Lower lobe of right lung (tissue), 2 donors: ENCODE measurements at regions not wholly inside any gene's neighbourhood (a gene's known extent, or its start where the extent isn't known, plus 50 kb on each side); places are given as distances from the start of the nearest gene placed in this dataset.

Experiments
- ATAC-seq, 2 donors: fragments of 200-7000 bp; cut with Tn5 transposase; one replicate each; pipeline ENCODE4 v1.9.1; 2020 to 2022; ENCODE audit warnings: mild to moderate bottlenecking in 2 of 2, moderate library complexity in 2 of 2
- DNase-seq: peaks from one replicate; pipeline ENCODE4 v3.0.0-alpha.2; 2020
- H3K27ac ChIP-seq: fragments of 200-600 bp; one replicate; pipeline ENCODE4 v1.8.0; 2022
- H3K27me3 ChIP-seq: fragments of 200-600 bp; one replicate; pipeline ENCODE4 v1.8.0; 2022; ENCODE audit warnings: low read depth
- H3K36me3 ChIP-seq: fragments of 200-600 bp; one replicate; pipeline ENCODE4 v1.8.0; 2022; ENCODE audit warnings: mild to moderate bottlenecking
- H3K4me1 ChIP-seq: fragments of 200-600 bp; one replicate; pipeline ENCODE4 v1.8.0; 2022
- H3K4me3 ChIP-seq: fragments of 200-600 bp; one replicate; pipeline ENCODE4 v1.8.0; 2022; ENCODE audit warnings: mild to moderate bottlenecking
- H3K9me3 ChIP-seq: fragments of 200-600 bp; one replicate; pipeline ENCODE4 v1.8.0; 2022
- intact Hi-C: fragments of 100-400 bp; cut with DNase I; formaldehyde crosslinking; loops from one replicate; pipeline ENCODE4 v1.11.0; 2022
- TF ChIP-seq, protein P1 (sequence below): fragments of 200-600 bp; IDR thresholded peaks from one replicate; pipeline ENCODE4 v1.8.0; 2022; ENCODE audit warnings: antibody characterized with exemption, mild to moderate bottlenecking
- donor health status: DM: no; HTN: yes; CAD: no; lungs with severe emphysema.

DNA sequence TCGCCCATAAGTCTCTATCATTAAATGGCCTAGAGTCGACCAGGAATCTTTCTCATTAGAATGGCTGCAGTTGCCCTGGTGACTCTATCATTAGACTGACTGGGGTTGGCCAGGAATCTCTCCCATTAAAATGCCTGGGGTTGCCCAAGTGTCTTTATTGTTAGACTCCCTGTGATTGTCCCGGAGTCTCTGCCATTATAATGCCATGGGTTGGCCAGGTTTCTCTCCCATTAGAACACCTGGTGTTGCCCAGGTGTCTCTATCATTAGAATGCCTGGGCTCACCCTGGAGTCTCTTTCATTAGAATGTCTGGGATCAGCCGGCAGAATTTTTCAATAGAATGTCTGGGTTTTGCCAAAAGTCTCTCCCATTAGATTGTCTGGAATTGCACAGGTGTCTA is 1459.3 kb downstream of the UQCRFS1 start:
- no peaks in the 10 kb centered on the region for H3K9me3 ChIP-seq
- TF ChIP-seq, protein P1, sequence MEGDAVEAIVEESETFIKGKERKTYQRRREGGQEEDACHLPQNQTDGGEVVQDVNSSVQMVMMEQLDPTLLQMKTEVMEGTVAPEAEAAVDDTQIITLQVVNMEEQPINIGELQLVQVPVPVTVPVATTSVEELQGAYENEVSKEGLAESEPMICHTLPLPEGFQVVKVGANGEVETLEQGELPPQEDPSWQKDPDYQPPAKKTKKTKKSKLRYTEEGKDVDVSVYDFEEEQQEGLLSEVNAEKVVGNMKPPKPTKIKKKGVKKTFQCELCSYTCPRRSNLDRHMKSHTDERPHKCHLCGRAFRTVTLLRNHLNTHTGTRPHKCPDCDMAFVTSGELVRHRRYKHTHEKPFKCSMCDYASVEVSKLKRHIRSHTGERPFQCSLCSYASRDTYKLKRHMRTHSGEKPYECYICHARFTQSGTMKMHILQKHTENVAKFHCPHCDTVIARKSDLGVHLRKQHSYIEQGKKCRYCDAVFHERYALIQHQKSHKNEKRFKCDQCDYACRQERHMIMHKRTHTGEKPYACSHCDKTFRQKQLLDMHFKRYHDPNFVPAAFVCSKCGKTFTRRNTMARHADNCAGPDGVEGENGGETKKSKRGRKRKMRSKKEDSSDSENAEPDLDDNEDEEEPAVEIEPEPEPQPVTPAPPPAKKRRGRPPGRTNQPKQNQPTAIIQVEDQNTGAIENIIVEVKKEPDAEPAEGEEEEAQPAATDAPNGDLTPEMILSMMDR, result no peak
- no peak overlapping the region for H3K27ac ChIP-seq
- ATAC-seq (no peak), DNase-seq (no peak)
- H3K4me1 ChIP-seq, result no peaks in the 10 kb centered on the region
- no peak overlapping the region for H3K4me3 ChIP-seq
- no peaks in the 10 kb centered on the region for H3K27me3 ChIP-seq
- no peaks in the 10 kb centered on the region for H3K36me3 ChIP-seq
- intact Hi-C loops, result no loop called here

GRCh38 chr19:27752530-27753184 is 1460.3 kb downstream of the UQCRFS1 start:
- ATAC-seq (no peak), DNase-seq (no peak)
- Histone ChIP-seq H3K27ac (no peak overlapping the region), H3K27me3 (no peaks in the 10 kb centered on the region), H3K4me3 (no peak overlapping the region), H3K4me1 (no peaks in the 10 kb centered on the region), H3K9me3 (no peaks in the 10 kb centered on the region), H3K36me3 (no peaks in the 10 kb centered on the region)
- TF ChIP-seq, protein P1, result no peak
- intact Hi-C loops, result no loop called here

DNA sequence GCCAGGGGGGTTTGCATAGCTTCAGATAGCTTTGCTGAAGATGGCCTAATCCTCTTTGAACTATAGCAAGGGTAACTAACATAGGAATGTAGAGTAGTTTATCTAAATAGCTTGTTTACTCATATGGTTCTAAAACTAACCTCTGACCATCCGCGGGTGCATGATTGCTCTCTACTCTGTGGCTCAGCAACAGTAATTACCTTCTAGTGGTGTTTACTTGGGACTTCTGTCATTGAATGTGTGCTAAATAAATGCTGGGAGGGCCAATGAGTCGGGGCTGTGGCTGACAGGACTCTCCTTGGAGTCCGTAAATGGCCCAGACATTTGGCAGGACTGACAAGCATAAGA is 1461.9 kb downstream of the UQCRFS1 start:
- H3K27ac ChIP-seq, result no peak overlapping the region
- H3K36me3 ChIP-seq, result no peaks in the 10 kb centered on the region
- no peak overlapping the region for H3K4me3 ChIP-seq
- TF ChIP-seq, protein P1, result no peak
- DNase-seq (no peak), ATAC-seq (no peak)
- intact Hi-C loops, result no loop called here
- no peaks in the 10 kb centered on the region for H3K27me3 ChIP-seq
- peaks cover 11% of the 10 kb centered on the region for H3K4me1 ChIP-seq
- H3K9me3 ChIP-seq, result no peaks in the 10 kb centered on the region

DNA sequence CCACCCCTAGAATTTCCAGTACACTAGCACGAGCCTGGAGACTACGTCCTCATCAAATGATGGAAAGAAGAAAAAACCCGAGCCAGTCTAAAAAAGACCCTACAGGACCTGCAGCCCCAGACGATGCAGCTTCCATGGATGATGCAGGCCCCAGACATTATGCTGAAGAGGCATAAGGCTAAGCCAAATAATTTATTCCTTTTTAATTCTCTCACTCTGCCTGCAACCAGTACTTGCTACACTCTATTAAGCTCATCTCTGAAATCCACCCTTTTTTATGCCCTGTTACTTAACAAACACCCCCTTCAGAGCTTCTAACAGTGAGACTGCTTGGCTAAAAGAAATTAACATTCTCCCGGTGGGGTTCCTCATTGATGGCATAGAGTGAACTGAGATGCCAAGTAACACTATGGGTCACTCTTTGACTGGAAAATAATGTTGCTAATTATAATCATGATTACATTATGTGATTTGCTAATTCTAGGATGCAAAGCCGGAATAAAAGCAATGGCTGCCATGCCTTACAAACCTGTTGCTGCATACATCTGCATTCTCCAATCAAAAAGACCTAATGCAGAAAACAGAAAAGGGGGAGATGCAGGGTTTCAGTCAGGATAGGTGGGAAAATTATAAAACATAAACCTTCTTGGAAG is 1462.4 kb downstream of the UQCRFS1 start:
- Histone ChIP-seq H3K4me3 (no peak overlapping the region), H3K27ac (no peak overlapping the region)
- no peak for DNase-seq

GRCh38 chr19:27748551-27749152 is 1464.3 kb downstream of the UQCRFS1 start:
- DNase-seq (no peak), ATAC-seq (no peak)
- intact Hi-C loops, result no loop called here
- TF ChIP-seq, protein P1, result no peak
- no peaks in the 10 kb centered on the region for H3K9me3 ChIP-seq
- no peak overlapping the region for H3K27ac ChIP-seq
- H3K36me3 ChIP-seq, result no peaks in the 10 kb centered on the region
- H3K4me3 ChIP-seq, result no peak overlapping the region
- no peaks in the 10 kb centered on the region for H3K27me3 ChIP-seq
- H3K4me1 ChIP-seq, result peaks cover 11% of the 10 kb centered on the region

More for the DNA sequence above, 1462.4 kb downstream of the UQCRFS1 start:
- Histone ChIP-seq H3K27me3 (no peaks in the 10 kb centered on the region), H3K36me3 (no peaks in the 10 kb centered on the region), H3K9me3 (no peaks in the 10 kb centered on the region), H3K4me1 (peaks cover 11% of the 10 kb centered on the region)
- no peak for ATAC-seq
- intact Hi-C loops, result no loop called here
- TF ChIP-seq, protein P1, result no peak
